ENCODE measurements at regions not wholly inside any gene's neighbourhood (a gene's known extent, or its start where the extent isn't known, plus 50 kb on each side); places are given as distances from the start of the nearest gene placed in this dataset.

GRCh38 chr2:48036312-48036711 is 130.0 kb upstream of the FBXO11 start:
- TF ChIP-seq, protein P1, sequence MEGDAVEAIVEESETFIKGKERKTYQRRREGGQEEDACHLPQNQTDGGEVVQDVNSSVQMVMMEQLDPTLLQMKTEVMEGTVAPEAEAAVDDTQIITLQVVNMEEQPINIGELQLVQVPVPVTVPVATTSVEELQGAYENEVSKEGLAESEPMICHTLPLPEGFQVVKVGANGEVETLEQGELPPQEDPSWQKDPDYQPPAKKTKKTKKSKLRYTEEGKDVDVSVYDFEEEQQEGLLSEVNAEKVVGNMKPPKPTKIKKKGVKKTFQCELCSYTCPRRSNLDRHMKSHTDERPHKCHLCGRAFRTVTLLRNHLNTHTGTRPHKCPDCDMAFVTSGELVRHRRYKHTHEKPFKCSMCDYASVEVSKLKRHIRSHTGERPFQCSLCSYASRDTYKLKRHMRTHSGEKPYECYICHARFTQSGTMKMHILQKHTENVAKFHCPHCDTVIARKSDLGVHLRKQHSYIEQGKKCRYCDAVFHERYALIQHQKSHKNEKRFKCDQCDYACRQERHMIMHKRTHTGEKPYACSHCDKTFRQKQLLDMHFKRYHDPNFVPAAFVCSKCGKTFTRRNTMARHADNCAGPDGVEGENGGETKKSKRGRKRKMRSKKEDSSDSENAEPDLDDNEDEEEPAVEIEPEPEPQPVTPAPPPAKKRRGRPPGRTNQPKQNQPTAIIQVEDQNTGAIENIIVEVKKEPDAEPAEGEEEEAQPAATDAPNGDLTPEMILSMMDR (IDR thresholded peaks at IDR 0.05; ENCODE audit: low read depth, low read length, missing control alignments) = no peak
- H3K4me3 ChIP-seq (ENCODE audit: low read depth, low read length) = no peak overlapping the region
- in situ Hi-C loops (cut with HindIII; ENCODE audit: low sequenced_read_pairs) = no loop called here
- no peak for DNase-seq (ENCODE audit: low read depth)

DNA sequence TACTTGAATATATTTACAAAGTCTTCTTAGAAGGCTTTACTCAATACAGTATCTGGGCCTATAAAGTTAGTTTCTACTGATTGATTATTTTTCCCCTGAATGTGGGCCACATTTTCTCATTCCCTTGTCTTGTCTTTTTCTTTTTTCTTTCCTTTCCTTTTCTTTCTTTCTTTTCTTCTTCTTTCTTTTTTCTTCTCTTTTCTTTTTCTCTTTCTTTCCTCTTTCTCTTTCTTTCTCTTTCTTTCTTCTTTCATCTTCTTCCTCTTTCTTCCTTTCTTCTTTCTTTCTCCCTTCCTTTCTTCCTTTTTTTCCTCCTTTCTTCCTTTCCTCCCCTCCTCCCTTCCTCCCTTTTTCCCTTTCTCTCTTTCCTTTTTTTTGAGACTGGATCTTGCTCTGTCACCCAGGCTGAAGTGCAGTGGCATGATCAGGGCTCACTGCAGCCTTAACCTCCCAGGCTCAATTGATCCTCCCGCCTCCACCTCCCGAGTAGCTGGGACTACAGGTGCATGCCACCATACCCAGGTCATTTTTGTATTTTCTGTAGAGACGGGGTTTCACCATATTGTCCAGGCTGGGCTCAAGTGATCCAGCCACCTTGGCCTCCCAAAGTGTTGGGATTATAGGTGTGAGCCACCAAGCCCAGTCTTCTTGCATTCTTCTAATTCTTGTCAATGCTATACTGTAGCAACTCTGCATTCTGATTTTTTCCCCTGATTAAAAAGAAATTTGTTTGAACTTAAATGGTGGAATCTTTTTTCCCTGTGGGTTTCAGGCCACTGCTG is 133.1 kb upstream of the FBXO11 start:
- no peak overlapping the region for H3K4me3 ChIP-seq (ENCODE audit: low read depth, low read length)
- no peak for DNase-seq (ENCODE audit: low read depth)
- in situ Hi-C loops (cut with HindIII; ENCODE audit: low sequenced_read_pairs) = no loop called here
- TF ChIP-seq, protein P1 (IDR thresholded peaks at IDR 0.05; ENCODE audit: low read depth, low read length, missing control alignments) = no peak

DNA sequence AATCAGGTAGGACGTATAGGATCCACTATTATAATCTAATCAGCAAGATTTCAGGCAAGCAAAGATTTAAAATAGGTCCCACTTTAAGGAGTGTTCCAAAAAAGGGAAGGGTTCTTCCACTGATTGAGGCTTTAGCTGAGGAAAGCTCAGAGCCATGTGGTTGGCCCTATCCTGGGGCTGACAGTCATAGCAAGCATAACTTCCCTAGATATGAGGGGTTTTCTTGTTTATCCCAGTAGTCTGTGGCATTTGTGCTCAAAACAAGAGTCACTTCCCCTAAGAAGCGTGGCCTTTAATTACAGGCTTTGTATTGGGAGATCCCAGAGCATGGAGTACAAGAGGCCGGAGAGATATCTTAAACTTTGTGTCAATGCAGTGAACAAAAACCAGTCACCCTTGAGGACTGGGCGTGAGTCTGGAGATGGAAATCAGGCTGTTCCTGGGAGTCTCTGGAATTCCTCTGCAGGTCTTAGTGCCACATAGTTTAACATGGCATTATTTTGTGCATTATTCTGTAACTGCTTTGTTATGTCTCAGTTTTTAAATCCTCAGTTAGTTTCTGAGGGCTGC is 136.9 kb upstream of the FBXO11 start:
- TF ChIP-seq, protein P1 (IDR thresholded peaks at IDR 0.05; ENCODE audit: low read depth, low read length, missing control alignments) = no peak
- in situ Hi-C loops (cut with HindIII; ENCODE audit: low sequenced_read_pairs) = no loop called here
- no peak for DNase-seq (ENCODE audit: low read depth)
- no peak overlapping the region for H3K4me3 ChIP-seq (ENCODE audit: low read depth, low read length)

- DNase-seq (ENCODE audit: low read depth) = no peak
- TF ChIP-seq, protein P1 (IDR thresholded peaks at IDR 0.05; ENCODE audit: low read depth, low read length, missing control alignments) = no peak
- H3K4me3 ChIP-seq (ENCODE audit: low read depth, low read length) = no peak overlapping the region
- in situ Hi-C loops (cut with HindIII; ENCODE audit: low sequenced_read_pairs) = no loop called here
Measured at GRCh38 chr2:48043746-48044145, 137.4 kb upstream of the FBXO11 start.

- DNase-seq (ENCODE audit: low read depth) = no peak
- TF ChIP-seq, protein P1 (IDR thresholded peaks at IDR 0.05; ENCODE audit: low read depth, low read length, missing control alignments) = no peak
- H3K4me3 ChIP-seq (ENCODE audit: low read depth, low read length) = no peak overlapping the region
- in situ Hi-C loops (cut with HindIII; ENCODE audit: low sequenced_read_pairs) = no loop called here
Measured at GRCh38 chr2:48045613-48046012, 139.3 kb upstream of the FBXO11 start.

- in situ Hi-C loops (cut with HindIII; ENCODE audit: low sequenced_read_pairs) = no loop called here
- no peak for DNase-seq (ENCODE audit: low read depth)
- TF ChIP-seq, protein P1 (IDR thresholded peaks at IDR 0.05; ENCODE audit: low read depth, low read length, missing control alignments) = no peak
- no peak overlapping the region for H3K4me3 ChIP-seq (ENCODE audit: low read depth, low read length)
Measured at GRCh38 chr2:48048476-48049171, 142.3 kb upstream of the FBXO11 start.
